DMS 273 (cell line): ENCODE measurements at regions not wholly inside any gene's neighbourhood (a gene's known extent, or its start where the extent isn't known, plus 50 kb on each side); places are given as distances from the start of the nearest gene placed in this dataset.
A peak's percentile ranks its signal among the peaks of the same experiment; 100 is the strongest.

Source experiments
- DNase-seq: peaks from one replicate; lab custom pipeline; 2025; ENCODE audit not compliant: unreplicated experiment; lab: John Stamatoyannopoulos, UW

- peak; percentile 19 for DNase-seq
These were observed 90.3 kb upstream of the ERCC6L2 start for GRCh38 chr9:95785209-95785608.

GRCh38 chr9:95784318-95784717, 91.2 kb upstream of the ERCC6L2 start:
- DNase-seq, result no peak

- no peak for DNase-seq
These were observed 92.0 kb upstream of the ERCC6L2 start for GRCh38 chr9:95783426-95783975.

GRCh38 chr9:95780751-95781150, 94.7 kb upstream of the ERCC6L2 start:
- no peak for DNase-seq

GRCh38 chr9:95780121-95780520, 95.4 kb upstream of the ERCC6L2 start:
- DNase-seq, result no peak

GRCh38 chr9:95779597-95779996, 95.9 kb upstream of the ERCC6L2 start:
- DNase-seq, result peak; percentile 3

GRCh38 chr9:95778957-95779356, 96.5 kb upstream of the ERCC6L2 start:
- DNase-seq, result peak; percentile 38

GRCh38 chr9:95777136-95777535, 98.4 kb upstream of the ERCC6L2 start:
- DNase-seq, result no peak

GRCh38 chr9:95776176-95776575, 99.3 kb upstream of the ERCC6L2 start:
- DNase-seq, result no peak

- no peak for DNase-seq
These were observed 100.3 kb upstream of the ERCC6L2 start for GRCh38 chr9:95775191-95775590.

GRCh38 chr9:95773053-95773418, 102.5 kb upstream of the ERCC6L2 start:
- DNase-seq, result no peak

- DNase-seq, result no peak
These were observed 103.0 kb upstream of the ERCC6L2 start for GRCh38 chr9:95772320-95773052.

GRCh38 chr9:95771556-95772246, 103.8 kb upstream of the ERCC6L2 start:
- DNase-seq, result no peak

- DNase-seq, result no peak
These were observed 104.8 kb upstream of the ERCC6L2 start for GRCh38 chr9:95770653-95771131.

- DNase-seq, result no peak
These were observed 105.5 kb upstream of the ERCC6L2 start for GRCh38 chr9:95769909-95770433.

- no peak for DNase-seq
These were observed 106.0 kb upstream of the ERCC6L2 start for GRCh38 chr9:95769473-95769872.

GRCh38 chr9:95766906-95767305, 108.6 kb upstream of the ERCC6L2 start:
- no peak for DNase-seq

- no peak for DNase-seq
These were observed 110.8 kb upstream of the ERCC6L2 start for GRCh38 chr9:95764533-95765319.

GRCh38 chr9:95763983-95764382, 111.5 kb upstream of the ERCC6L2 start:
- DNase-seq, result no peak

GRCh38 chr9:95763006-95763405, 112.5 kb upstream of the ERCC6L2 start:
- DNase-seq, result no peak

- no peak for DNase-seq
These were observed 113.2 kb upstream of the ERCC6L2 start for GRCh38 chr9:95762322-95762721.
